HG03469 (cell line): ENCODE measurements at regions not wholly inside any gene's neighbourhood (a gene's known extent, or its start where the extent isn't known, plus 50 kb on each side); places are given as distances from the start of the nearest gene placed in this dataset.
"Not testable (repeated sequence)": the region's sequence is repeated elsewhere in the genome, so short reads cannot be mapped to it uniquely, and the experiment has no call there.

ENCODE experiments used
- ATAC-seq: cut with Tn5 transposase; IDR thresholded peaks from one replicate; pipeline ENCODE4 v1.9.1; 2021; ENCODE audit warnings: mild to moderate bottlenecking, moderate library complexity, moderate number of reproducible peaks; ENCODE audit not compliant: unreplicated experiment

DNA sequence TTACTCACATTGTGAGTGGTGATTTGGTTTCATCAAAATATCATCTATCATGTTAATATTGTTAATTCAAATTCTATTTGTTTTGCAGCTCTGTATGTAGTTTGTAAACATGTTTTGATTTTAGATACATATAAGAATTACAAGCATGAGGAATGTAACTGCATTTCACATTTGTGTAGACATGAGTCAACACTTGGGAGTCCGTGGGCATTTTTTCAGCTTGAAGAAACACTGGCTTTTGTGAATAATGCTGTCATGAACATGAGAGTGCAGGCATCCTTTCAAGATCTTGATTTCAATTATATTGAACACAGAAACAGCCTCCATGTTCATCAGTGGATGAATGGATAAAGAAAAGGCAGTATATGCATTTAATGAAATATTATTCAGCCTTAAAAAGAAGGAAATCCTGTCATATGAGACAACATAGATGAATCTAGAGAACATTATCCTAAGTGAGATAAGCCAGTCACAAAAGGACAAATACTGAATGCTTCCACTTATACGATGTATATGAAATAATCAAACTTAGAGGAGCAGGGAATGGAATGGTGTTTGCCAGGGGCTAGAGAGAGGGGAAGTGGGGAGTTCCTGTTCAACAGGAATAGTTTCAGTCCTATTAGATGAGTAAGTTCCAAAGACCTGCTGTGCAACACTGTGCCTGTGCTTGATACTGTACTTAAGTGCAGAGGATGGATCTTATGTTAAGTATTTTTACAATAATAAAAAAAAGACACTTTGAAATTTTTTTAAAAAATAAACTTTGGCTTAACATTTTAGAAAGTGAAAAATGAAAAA is 194.9 kb downstream of the LRATD1 start:
- no peak for ATAC-seq

GRCh38 chr2:14828223-14828622 is 195.7 kb downstream of the LRATD1 start:
- no peak for ATAC-seq

DNA sequence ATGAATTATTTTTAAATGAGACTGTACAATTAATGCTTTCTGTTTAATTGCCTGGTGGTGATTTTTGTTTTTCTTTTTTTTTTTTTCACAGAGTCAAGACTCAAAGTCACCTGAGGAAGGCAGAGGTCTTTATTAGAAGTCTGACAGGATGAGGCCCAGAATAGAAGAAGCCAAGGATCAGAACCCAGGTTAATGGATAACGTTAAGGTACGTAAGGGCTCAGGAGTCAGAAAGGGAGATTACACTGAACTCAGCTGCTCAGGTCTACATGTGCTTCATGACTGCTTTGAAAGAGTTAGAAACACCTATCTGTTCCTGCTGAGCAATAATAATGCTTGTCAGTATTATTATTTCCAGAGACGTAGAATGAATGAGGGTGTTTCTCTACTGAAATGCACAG is 196.5 kb downstream of the LRATD1 start:
- ATAC-seq: no peak

DNA sequence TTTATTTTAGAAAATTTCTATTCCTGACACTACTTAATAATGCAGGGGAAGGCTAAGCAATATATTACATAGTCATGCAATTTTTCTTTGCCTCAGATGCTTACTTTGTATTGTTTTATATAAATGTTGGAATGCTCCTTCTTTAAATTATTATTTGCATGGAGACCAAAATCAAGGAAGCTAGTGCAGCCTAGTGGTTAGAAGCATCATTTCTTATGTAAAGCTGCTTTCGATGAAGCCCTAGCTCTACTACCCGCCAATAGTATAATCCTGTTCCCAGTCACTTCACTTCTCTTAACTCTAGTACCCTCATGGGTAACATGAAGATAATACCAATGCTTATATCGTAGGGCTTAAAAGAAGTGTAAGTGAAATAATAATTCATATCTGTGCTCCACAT is 198.9 kb downstream of the LRATD1 start:
- ATAC-seq: no peak

GRCh38 chr2:14843507-14844204 is 211.1 kb downstream of the LRATD1 start:
- ATAC-seq: no peak

GRCh38 chr2:14855751-14856150 is 223.2 kb downstream of the LRATD1 start:
- no peak for ATAC-seq

DNA sequence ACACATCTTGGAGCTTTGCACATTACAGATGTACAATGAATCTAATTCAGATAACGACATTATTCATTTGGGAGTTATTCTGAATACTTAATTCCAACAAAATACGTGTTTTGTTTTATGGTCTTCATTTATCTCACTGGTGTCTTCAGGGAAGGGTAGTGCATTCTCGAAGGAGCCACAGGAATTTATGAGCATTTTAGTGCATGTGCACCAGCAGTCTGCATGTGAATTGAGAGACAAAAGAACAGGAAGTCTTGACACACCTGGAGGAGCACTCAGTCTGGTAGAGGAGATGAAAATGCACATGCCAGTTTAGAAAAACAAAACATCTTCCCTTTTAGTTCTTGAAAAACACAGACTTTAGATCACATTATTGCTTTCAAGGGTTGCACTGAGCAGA is 228.7 kb downstream of the LRATD1 start:
- no peak for ATAC-seq

GRCh38 chr2:14866736-14867352 is 234.3 kb downstream of the LRATD1 start:
- ATAC-seq: no peak

DNA sequence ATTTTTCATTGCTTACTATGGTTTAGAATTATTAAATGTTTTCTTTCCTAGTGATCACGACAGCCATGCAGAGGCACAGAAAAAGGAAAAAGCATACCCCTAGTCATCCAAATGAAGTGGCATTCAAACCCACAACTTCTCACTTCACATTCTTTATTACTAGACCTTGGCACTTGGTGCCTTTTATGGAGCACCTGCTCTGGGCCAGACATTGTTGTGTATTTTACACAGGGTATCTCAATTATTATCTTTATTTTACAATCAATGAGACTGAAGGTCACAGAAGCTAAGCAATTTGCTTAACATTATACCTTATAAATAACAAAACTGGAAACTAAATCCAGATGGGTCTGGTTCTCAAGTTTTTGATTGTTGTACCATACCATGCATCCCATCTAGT is 235.3 kb downstream of the LRATD1 start:
- no peak for ATAC-seq

DNA sequence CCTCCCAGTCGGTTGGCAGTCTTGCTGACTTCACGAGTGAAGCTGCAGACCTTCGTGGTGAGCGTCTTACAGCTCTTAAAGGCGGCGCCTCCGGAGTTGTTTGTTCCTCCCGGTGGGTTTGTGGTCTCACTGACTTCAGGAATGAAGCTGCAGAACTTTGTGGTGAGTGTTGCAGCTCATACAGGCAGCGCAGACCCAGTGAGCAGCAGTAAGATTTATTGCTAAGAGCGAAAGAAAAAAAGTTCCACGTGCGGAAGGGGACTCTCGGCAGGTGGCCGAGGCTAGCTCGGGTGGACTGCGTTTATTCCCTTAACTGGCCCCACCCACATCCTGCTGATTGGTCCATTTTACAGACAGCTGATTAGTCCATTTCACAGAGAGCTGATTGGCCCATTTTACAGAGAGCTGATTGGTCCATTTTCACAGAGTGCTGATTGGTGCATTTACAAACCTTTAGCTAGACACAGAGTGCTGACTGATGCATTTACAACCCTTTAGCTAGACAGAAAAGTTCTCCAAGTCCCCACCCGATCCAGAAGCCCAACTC is 240.3 kb downstream of the LRATD1 start:
- no peak for ATAC-seq

DNA sequence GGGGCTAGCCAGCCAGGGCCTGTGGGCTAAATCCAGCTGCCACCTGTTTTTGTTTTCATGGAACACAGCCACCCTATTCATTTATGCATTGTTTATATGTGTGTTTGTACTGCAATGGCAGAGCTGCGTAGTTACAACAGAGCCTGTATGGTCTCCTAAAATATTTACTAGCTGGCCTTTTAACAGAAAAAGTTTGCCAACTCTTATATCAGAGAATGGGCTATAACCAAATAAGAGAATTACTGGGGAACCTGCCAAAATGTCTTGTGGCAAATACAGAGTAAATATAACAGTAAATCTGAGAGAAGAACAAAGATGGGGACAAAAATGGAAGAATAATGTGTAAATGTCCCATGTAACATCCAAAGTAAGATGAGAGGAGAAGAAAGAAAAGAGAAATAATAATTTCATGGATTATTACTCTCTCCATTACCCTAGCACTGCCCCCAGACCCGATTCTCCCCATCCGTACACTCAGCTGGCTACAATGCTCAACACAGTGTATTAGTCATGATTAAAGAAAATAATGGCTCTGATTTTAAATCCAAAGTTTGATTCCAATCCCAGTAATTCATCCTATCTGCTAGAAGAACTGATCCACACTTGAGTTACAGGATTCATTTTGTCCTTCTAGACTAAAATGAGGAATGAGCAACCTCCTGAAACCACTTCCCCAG is 249.3 kb downstream of the LRATD1 start:
- ATAC-seq: no peak

DNA sequence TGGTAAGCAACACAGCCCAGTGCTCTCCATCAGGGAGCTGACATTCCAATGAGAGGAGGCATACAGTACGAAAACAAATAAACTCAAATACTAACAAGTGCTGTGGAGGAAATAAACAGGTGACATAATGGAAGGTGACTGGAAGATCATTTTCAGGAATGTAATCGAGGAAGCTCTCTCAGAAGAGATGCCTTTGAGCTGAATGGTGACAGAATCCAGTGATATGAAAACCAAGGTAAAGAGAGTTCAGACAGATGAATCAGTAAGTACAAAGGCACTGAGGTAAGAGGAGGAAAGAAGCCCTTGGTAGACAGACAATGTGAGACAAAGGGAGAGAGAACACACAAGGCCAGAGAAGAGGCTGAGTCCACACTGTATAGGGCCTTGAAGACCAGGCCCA is 252.1 kb downstream of the LRATD1 start:
- no peak for ATAC-seq

- ATAC-seq: no peak
These were observed 259.0 kb downstream of the LRATD1 start for GRCh38 chr2:14891546-14891945.

GRCh38 chr2:14896330-14897030 is 264.0 kb downstream of the LRATD1 start:
- no peak for ATAC-seq

DNA sequence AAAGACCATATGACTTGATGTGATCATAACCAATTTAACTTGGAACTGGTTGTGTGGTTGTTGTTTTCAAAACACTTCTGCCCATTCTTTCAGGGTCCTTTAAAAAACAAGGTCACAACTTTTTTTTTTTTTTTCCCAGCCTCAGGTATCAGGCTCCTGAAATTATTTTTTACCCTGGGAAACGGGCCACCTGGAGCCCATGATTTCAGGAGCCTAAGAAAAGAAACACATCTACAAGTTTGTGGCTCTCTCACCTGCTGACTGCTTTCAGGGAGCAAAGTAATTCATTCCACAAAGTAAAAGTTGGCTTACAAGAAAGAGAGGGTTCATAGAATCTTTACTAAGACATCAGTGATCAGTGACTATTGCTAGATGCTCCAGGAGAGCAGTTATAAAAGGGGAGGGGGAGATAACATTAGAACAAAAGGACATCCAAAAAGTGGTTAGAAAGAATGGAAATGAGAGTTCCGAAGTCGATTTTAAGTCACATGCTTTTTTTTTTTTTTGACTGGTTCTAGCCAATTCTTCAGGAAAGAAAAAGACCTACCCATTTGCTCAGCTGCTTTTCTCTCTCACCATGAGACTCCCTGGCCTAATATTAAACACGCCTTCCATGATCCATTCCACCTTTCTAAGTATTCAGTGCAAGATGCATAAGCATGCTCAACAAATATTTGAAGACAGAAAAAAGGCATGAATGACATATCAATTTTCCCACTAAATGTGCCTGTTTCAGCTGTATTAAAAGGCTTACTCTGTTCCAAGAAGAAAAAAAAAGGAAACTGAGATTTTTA is 267.3 kb downstream of the LRATD1 start:
- ATAC-seq: no peak

DNA sequence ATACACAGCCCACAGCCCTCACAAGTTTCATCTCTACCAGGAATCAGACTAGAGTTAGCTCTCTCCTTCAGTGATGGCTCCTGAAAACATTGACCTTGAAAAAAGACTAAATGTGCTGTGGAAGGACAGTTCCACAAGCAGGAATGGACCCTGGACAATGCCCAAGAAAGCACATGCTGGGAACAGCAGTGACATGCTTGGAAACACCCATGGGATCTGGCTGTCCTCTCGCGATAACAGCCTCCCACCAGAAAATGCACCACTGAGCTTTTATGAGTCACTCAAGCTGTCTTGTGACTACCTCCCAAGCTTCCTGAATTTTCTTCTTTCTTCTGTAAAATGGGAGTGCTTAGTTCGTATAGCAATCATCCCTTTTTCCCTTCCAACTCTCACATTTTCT is 269.2 kb downstream of the LRATD1 start:
- ATAC-seq: no peak

DNA sequence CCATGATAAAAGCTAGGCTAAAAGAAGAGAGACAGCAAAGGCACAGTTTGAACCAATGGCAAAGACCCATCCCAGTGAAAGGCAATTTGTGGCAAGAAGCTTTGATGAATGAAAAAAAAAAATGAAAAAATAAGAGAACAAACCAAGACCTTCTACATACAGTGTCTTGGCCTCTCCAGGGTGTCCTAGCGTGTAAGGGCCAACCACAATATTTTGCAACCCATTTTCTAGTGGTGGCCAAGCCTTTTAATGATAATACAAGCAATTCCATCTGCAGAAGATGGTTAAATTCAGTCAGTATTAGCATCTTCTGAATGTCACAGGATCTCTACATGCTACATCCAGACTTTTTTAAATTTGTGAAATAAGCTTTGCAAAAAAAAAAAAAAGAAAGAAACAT is 270.4 kb downstream of the LRATD1 start:
- no peak for ATAC-seq

DNA sequence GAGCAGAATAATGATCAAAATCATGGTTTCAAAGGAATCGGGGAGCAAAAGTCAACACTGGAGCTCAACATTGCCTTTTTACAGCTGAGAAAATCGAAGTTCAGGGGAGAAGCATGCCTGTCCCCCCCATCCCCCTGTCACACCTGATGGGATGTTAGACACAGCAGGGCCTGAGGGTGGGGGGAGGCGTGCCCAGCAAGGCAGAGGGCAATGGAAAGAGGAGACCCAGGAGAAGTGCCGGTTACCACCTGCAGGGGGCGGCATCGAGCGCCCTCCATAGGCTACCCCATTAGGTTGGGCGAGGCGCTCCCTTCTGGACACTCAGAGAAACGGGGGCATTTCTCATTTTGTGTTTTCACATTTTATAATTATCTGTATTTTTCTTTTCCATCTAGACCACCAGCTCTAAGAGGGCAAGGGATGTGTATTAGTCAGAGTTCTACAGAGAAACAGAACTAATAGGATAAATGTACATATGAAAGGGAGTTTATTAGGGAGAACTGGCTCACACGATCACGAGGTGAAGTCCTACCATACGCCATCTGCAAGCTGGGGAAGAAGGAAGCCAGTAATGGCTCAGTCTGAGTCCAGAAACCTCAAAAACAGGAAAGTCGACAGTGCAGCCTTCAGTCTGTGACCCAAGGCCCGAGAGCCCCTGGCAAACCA is 271.3 kb downstream of the LRATD1 start:
- ATAC-seq: peak; percentile 98

GRCh38 chr2:14904378-14904777 is 271.9 kb downstream of the LRATD1 start:
- not testable (repeated sequence) for ATAC-seq
